OCI-LY3 (cell line): ENCODE measurements at regions not wholly inside any gene's neighbourhood (a gene's known extent, or its start where the extent isn't known, plus 50 kb on each side); places are given as distances from the start of the nearest gene placed in this dataset.

Experiments
- EZH2phosphoT487 ChIP-seq: fragments of 200-600 bp; shearing (Covaris generic); IDR thresholded peaks from 2 replicates; pipeline ENCODE4 v1.6.1; 2018; ENCODE audit warnings: antibody characterized with exemption, mixed run types, low read depth
- TF ChIP-seq, protein P1 (sequence below): fragments of 200-600, 300-600 bp; sonication (generic); IDR thresholded peaks from 2 replicates; pipeline ENCODE4 v1.5.1; 2014; ENCODE audit warnings: antibody characterized with exemption, low read length, low read depth

GRCh38 chr2:7940723-7941122 is 741.1 kb upstream of the ID2 start:
- TF ChIP-seq, protein P1, sequence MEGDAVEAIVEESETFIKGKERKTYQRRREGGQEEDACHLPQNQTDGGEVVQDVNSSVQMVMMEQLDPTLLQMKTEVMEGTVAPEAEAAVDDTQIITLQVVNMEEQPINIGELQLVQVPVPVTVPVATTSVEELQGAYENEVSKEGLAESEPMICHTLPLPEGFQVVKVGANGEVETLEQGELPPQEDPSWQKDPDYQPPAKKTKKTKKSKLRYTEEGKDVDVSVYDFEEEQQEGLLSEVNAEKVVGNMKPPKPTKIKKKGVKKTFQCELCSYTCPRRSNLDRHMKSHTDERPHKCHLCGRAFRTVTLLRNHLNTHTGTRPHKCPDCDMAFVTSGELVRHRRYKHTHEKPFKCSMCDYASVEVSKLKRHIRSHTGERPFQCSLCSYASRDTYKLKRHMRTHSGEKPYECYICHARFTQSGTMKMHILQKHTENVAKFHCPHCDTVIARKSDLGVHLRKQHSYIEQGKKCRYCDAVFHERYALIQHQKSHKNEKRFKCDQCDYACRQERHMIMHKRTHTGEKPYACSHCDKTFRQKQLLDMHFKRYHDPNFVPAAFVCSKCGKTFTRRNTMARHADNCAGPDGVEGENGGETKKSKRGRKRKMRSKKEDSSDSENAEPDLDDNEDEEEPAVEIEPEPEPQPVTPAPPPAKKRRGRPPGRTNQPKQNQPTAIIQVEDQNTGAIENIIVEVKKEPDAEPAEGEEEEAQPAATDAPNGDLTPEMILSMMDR: no peak
- no peak for TF ChIP-seq EZH2phosphoT487
